Nephron (organoid): ENCODE measurements at regions not wholly inside any gene's neighbourhood (a gene's known extent, or its start where the extent isn't known, plus 50 kb on each side); places are given as distances from the start of the nearest gene placed in this dataset.

Experiments
- H3K27ac Mint-ChIP-seq, 3 experiments: 2 replicates each; pipeline ENCODE4 v1.8.0; 2020; ENCODE audit warnings: mixed read lengths in 3 of 3, mild to moderate bottlenecking in 2 of 3, moderate library complexity in 1 of 3
- H3K27me3 Mint-ChIP-seq: 2 replicates; pipeline ENCODE4 v1.8.0; 2021; ENCODE audit warnings: low read depth, mild to moderate bottlenecking, moderate library complexity, mixed read lengths
- H3K36me3 Mint-ChIP-seq: 2 replicates; pipeline ENCODE4 v1.8.0; 2020; ENCODE audit warnings: low read depth, mixed read lengths
- H3K4me1 Mint-ChIP-seq: 2 replicates; pipeline ENCODE4 v1.8.0; 2020; ENCODE audit warnings: mixed read lengths
- H3K4me3 Mint-ChIP-seq, 3 experiments: 2 replicates each; pipeline ENCODE4 v1.8.0; 2020; ENCODE audit warnings: mild to moderate bottlenecking in 3 of 3, mixed read lengths in 3 of 3, moderate library complexity in 2 of 3
- H3K9me3 Mint-ChIP-seq: 2 replicates; pipeline ENCODE4 v1.8.0; 2020; ENCODE audit warnings: mixed read lengths
- CTCF ChIP-seq, 3 experiments: fragments of 200-600 bp; sonication (generic); IDR thresholded peaks; one replicate each; pipeline ENCODE4 v1.5.0; 2021; ENCODE audit warnings: antibody characterized with exemption in 3 of 3; ENCODE audit not compliant: unreplicated experiment in 3 of 3

DNA sequence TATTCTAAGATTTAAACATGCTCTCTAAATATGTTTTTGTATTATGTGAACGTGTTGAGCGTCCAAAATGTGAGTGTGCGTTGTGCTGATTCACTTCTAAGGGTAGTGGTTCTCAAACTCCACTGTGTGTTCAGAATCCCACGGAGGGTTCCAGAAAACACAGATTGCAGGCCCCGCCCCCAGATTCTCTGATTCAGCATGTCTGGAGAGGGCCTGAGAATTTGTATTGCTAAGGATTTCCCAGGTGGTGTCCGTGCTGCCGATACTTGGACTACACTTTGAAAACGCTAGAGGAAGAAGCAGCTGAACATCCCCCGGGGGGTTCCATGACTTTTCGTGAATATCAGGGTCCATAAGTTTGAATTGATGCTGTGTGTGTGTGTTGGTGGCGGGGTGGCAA, 1043.2 kb upstream of the WWC1 start:
- peaks cover 4% of the 10 kb centered on the region for H3K27me3 Mint-ChIP-seq
- TF ChIP-seq CTCF (IDR thresholded peaks at IDR 0.05; ENCODE audit: unreplicated experiment in 3 of 3) = no peak
- H3K4me1 Mint-ChIP-seq = peaks cover 12% of the 10 kb centered on the region
- no peaks in the 10 kb centered on the region for H3K9me3 Mint-ChIP-seq
- H3K36me3 Mint-ChIP-seq = no peaks in the 10 kb centered on the region
- H3K4me3 Mint-ChIP-seq = no peak overlapping the region
- no peak overlapping the region for H3K27ac Mint-ChIP-seq

- no peak for TF ChIP-seq CTCF (IDR thresholded peaks at IDR 0.05; ENCODE audit: unreplicated experiment in 3 of 3)
- no peaks in the 10 kb centered on the region for H3K36me3 Mint-ChIP-seq
- no peaks in the 10 kb centered on the region for H3K9me3 Mint-ChIP-seq
- peaks cover 4% of the 10 kb centered on the region for H3K27me3 Mint-ChIP-seq
- no peak overlapping the region for H3K4me3 Mint-ChIP-seq
- no peaks in the 10 kb centered on the region for H3K4me1 Mint-ChIP-seq
- H3K27ac Mint-ChIP-seq = no peak overlapping the region
Measured at GRCh38 chr5:167250996-167251395, 1040.4 kb upstream of the WWC1 start.

GRCh38 chr5:167254132-167254531, 1037.3 kb upstream of the WWC1 start:
- no peak for TF ChIP-seq CTCF (IDR thresholded peaks at IDR 0.05; ENCODE audit: unreplicated experiment in 3 of 3)
- H3K27ac Mint-ChIP-seq = no peak overlapping the region
- H3K4me3 Mint-ChIP-seq = no peak overlapping the region
- H3K9me3 Mint-ChIP-seq = no peaks in the 10 kb centered on the region
- H3K27me3 Mint-ChIP-seq = no peaks in the 10 kb centered on the region
- H3K4me1 Mint-ChIP-seq = no peaks in the 10 kb centered on the region
- no peaks in the 10 kb centered on the region for H3K36me3 Mint-ChIP-seq

- Mint-ChIP-seq H3K4me3 (no peak overlapping the region), H3K27me3 (no peaks in the 10 kb centered on the region), H3K4me1 (no peaks in the 10 kb centered on the region), H3K27ac (no peak overlapping the region), H3K9me3 (no peaks in the 10 kb centered on the region), H3K36me3 (no peaks in the 10 kb centered on the region)
- TF ChIP-seq CTCF (IDR thresholded peaks at IDR 0.05; ENCODE audit: unreplicated experiment in 3 of 3) = no peak
Measured at GRCh38 chr5:167255926-167256325, 1035.5 kb upstream of the WWC1 start.

- no peak for TF ChIP-seq CTCF (IDR thresholded peaks at IDR 0.05; ENCODE audit: unreplicated experiment in 3 of 3)
- no peak overlapping the region for H3K4me3 Mint-ChIP-seq
- H3K4me1 Mint-ChIP-seq = no peaks in the 10 kb centered on the region
- H3K9me3 Mint-ChIP-seq = no peaks in the 10 kb centered on the region
- no peaks in the 10 kb centered on the region for H3K27me3 Mint-ChIP-seq
- no peak overlapping the region for H3K27ac Mint-ChIP-seq
- H3K36me3 Mint-ChIP-seq = no peaks in the 10 kb centered on the region
Measured at GRCh38 chr5:167259806-167260205, 1031.6 kb upstream of the WWC1 start.

DNA sequence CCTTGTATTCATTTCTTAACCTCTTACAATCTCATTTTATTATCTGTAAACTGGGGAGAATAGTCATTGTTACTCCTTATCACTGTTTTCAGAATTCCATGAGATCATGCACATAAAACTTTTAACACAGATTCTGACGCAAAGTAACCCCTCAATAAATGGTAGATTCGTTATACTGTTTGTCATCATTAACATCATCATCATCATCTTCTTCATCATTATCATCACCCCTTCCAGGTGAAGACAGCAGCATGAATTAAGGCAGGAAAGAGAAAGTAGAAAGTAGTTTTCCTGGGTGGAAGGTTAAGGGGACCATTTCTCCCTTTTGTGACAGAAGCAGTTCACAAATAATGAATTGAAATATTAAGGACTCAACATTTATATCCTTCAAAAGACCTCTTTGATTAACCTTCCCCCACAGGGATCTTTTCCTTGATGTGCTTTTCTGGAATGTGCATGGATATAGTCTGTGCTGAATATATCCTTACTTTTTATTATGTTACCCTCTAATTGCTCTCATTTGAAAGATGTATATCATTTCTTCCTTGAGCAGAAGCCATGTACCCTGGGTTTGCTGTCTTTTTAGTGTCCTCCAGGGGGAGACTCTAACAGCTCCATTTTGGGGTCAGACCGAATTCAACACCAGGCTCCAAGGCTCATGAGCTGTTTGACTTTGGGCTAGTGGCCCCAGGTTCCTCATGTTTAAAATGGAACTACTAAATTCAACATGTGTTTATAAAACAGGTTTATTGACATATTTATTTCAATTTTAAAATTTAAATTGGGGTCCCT, 1029.9 kb upstream of the WWC1 start:
- Mint-ChIP-seq H3K4me3 (no peak overlapping the region), H3K36me3 (no peaks in the 10 kb centered on the region)

More for the DNA sequence above, 1029.9 kb upstream of the WWC1 start:
- Mint-ChIP-seq H3K27ac (no peak overlapping the region), H3K9me3 (no peaks in the 10 kb centered on the region), H3K27me3 (no peaks in the 10 kb centered on the region), H3K4me1 (no peaks in the 10 kb centered on the region)
- TF ChIP-seq CTCF (IDR thresholded peaks at IDR 0.05; ENCODE audit: unreplicated experiment in 3 of 3) = no peak
